SK-N-SH (cell line): ENCODE measurements at regions not wholly inside any gene's neighbourhood (a gene's known extent, or its start where the extent isn't known, plus 50 kb on each side); places are given as distances from the start of the nearest gene placed in this dataset.
A peak's percentile ranks its signal among the peaks of the same experiment; 100 is the strongest.

Experiments
- CTCF ChIA-PET: fragments of 300-600, 350-600 bp; formaldehyde crosslinking; extraction: SDS; loops from one replicate; lab custom pipeline; 2021; lab: Yijun Ruan, JAX
- POLR2A ChIA-PET: fragments of 350-600 bp; sonication (Branson Sonifier 250); formaldehyde crosslinking; extraction: SDS; loops from one replicate; lab custom pipeline; 2020; ENCODE audit warnings: antibody characterized with exemption, inconsistent platforms; lab: Yijun Ruan, JAX
- DNase-seq: peaks from one replicate; pipeline ENCODE4 v3.0.0; 2012
- H2AFZ ChIP-seq: fragments of 200-600 bp; sonication (generic); 2 replicates; pipeline ENCODE4 v1.8.1; 2016; ENCODE audit warnings: antibody characterized with exemption, mild to moderate bottlenecking, low read depth
- H3F3A ChIP-seq: fragments of 200-600 bp; sonication (generic); replicated peaks from 2 replicates; pipeline ENCODE3; 2016; ENCODE audit warnings: antibody characterized with exemption, mild to moderate bottlenecking; ENCODE audit not compliant: insufficient read depth
- H3K27ac ChIP-seq, 2 experiments: fragments of 200-500 bp in 1 of 2; fragments of 200-600 bp in 1 of 2; sonication (Bioruptor generic) in 1 of 2; sonication (generic), shearing (Covaris generic) in 1 of 2; 2 replicates each; pipeline versions ENCODE4 v1.5.1 to v1.6.1; 2014 to 2016; ENCODE audit warnings: low read depth in 2 of 2, inconsistent platforms in 1 of 2, low read length in 1 of 2, mild to moderate bottlenecking in 1 of 2, mixed read lengths in 1 of 2
- H3K27me3 ChIP-seq: fragments of 200-600 bp; sonication (generic), shearing (Covaris generic); 2 replicates; pipeline ENCODE4 v1.6.1; 2016; ENCODE audit warnings: mixed run types; ENCODE audit not compliant: insufficient read depth
- H3K36me3 ChIP-seq, 2 experiments: fragments of 200-500 bp in 1 of 2; fragments of 200-600 bp in 1 of 2; sonication (Bioruptor generic) in 1 of 2; sonication (generic) in 1 of 2; replicated peaks in 1 of 2; 2 replicates each; pipeline versions ENCODE3 to v1.5.1; 2014 to 2016; ENCODE audit warnings: low read length in 1 of 2, mild to moderate bottlenecking in 1 of 2; ENCODE audit not compliant: insufficient read depth in 2 of 2, control insufficient read depth in 1 of 2
- H3K4me1 ChIP-seq, 2 experiments: fragments of 200-500 bp in 1 of 2; fragments of 200-600 bp in 1 of 2; sonication (Bioruptor generic) in 1 of 2; sonication (generic), shearing (Covaris generic) in 1 of 2; 2 replicates each; pipeline versions ENCODE4 v1.5.1 to v1.6.1; 2014 to 2016; ENCODE audit warnings: low read depth in 1 of 2, low read length in 1 of 2, mixed run types in 1 of 2; ENCODE audit not compliant: insufficient read depth in 2 of 2, control insufficient read depth in 1 of 2
- H3K4me2 ChIP-seq: fragments of 200-600 bp; sonication (generic), shearing (Covaris generic); 2 replicates; pipeline ENCODE4 v1.6.1; 2017; ENCODE audit warnings: mixed run types
- H3K4me3 ChIP-seq, 2 experiments: fragments of 200-500 bp in 1 of 2; fragments of 200-600 bp in 1 of 2; sonication (Bioruptor generic) in 1 of 2; sonication (generic), shearing (Covaris generic) in 1 of 2; 2 replicates each; pipeline versions ENCODE4 v1.5.1 to v1.8.1; 2014 to 2016; ENCODE audit warnings: low read depth in 2 of 2, inconsistent platforms in 1 of 2, low read length in 1 of 2, mild to moderate bottlenecking in 1 of 2, mixed read lengths in 1 of 2, moderate library complexity in 1 of 2
- H3K79me2 ChIP-seq: fragments of 200-600 bp; sonication (generic); 2 replicates; pipeline ENCODE4 v1.8.1; 2017; ENCODE audit warnings: mild to moderate bottlenecking; ENCODE audit not compliant: insufficient read depth
- H3K9ac ChIP-seq: fragments of 200-600 bp; sonication (generic); 2 replicates; pipeline ENCODE4 v1.6.1; 2017; ENCODE audit warnings: mixed run types
- H3K9me2 ChIP-seq: fragments of 200-600 bp; sonication (generic); 2 replicates; pipeline ENCODE4 v1.6.1; 2017; ENCODE audit warnings: mixed run types
- H3K9me3 ChIP-seq: fragments of 200-600 bp; sonication (generic); 2 replicates; pipeline ENCODE4 v1.6.1; 2017; ENCODE audit warnings: mixed run types, mild to moderate bottlenecking, moderate library complexity
- H4K20me1 ChIP-seq: fragments of 200-600 bp; sonication (generic); 2 replicates; pipeline ENCODE4 v1.6.1; 2017; ENCODE audit warnings: mild to moderate bottlenecking, mixed run types; ENCODE audit not compliant: insufficient read depth
- EZH2phosphoT487 ChIP-seq: fragments of 200-600 bp; sonication (generic); IDR thresholded peaks from 2 replicates; pipeline ENCODE4 v1.6.1; 2017; ENCODE audit warnings: low read depth, mixed run types, mild to moderate bottlenecking, antibody characterized with exemption, moderate library complexity, borderline replicate concordance
- PBX3 ChIP-seq: IDR thresholded peaks from 2 replicates; pipeline ENCODE4; 2012
- REST ChIP-seq: IDR thresholded peaks from 2 replicates; pipeline ENCODE4 v1.6.1; 2012; ENCODE audit warnings: mild to moderate bottlenecking, low read depth, low read length, moderate library complexity
- TAF1 ChIP-seq: IDR thresholded peaks from 2 replicates; pipeline ENCODE4 v1.6.1; 2012; ENCODE audit warnings: low read depth, mild to moderate bottlenecking, low read length, moderate library complexity, borderline replicate concordance
- USF2 ChIP-seq: fragments of 150-350 bp; IDR thresholded peaks from 2 replicates; pipeline ENCODE4 v1.6.1; 2017; ENCODE audit warnings: antibody characterized with exemption, low read length, low read depth, borderline replicate concordance
- YY1 ChIP-seq: IDR thresholded peaks from 2 replicates; pipeline ENCODE4 v1.4.0; 2012; ENCODE audit warnings: low read depth, mild to moderate bottlenecking
- WGBS: methylation state at CpG from one replicate; pipeline ENCODE4 v1.1.6; 2017; ENCODE audit warnings: low lambda C conversion rate; 5-methylcytosine and 5-hydroxymethylcytosine counted together

- no peaks in the 10 kb centered on the region for H3K9me3 ChIP-seq
- no peak for DNase-seq
- H3K9me2 ChIP-seq, result no peaks in the 10 kb centered on the region
- no peaks in the 10 kb centered on the region for H3K36me3 ChIP-seq
- no peaks in the 10 kb centered on the region for H3F3A ChIP-seq
- H4K20me1 ChIP-seq, result no peaks in the 10 kb centered on the region
- H3K9ac ChIP-seq, result no peak overlapping the region
- H3K27me3 ChIP-seq, result no peaks in the 10 kb centered on the region
- no peak overlapping the region for H3K4me2 ChIP-seq
- TF ChIP-seq USF2, result no peak
- no peak for TF ChIP-seq TAF1
- POLR2A ChIA-PET, result no interaction called here
- no peaks in the 10 kb centered on the region for H3K79me2 ChIP-seq
- no peak overlapping the region for H3K4me3 ChIP-seq
- H2AFZ ChIP-seq, result no peak overlapping the region
- H3K27ac ChIP-seq, result no peak overlapping the region
- no peaks in the 10 kb centered on the region; a peak in 1 of 4 replicates for H3K4me1 ChIP-seq
- CTCF ChIA-PET, result no interaction called here
These were observed 472.5 kb upstream of the SEMA3D start for GRCh38 chr7:85659364-85659763.

- TF ChIP-seq YY1 (no peak), PBX3 (no peak), EZH2phosphoT487 (no peak), REST (no peak)
- Histone ChIP-seq H3F3A (no peaks in the 10 kb centered on the region), H3K9me3 (no peaks in the 10 kb centered on the region), H3K27me3 (no peaks in the 10 kb centered on the region), H2AFZ (peak overlapping the region; percentile 51; the same call in 1 of the 2 replicates), H3K9ac (no peak overlapping the region), H3K4me1 (no peaks in the 10 kb centered on the region), H3K4me2 (no peak overlapping the region), H3K4me3 (peak overlapping the region in 1 of 2 experiments; percentile 21; a peak in 1 of 4 replicates), H3K9me2 (no peaks in the 10 kb centered on the region; the same call in 1 of the 2 replicates), H3K36me3 (no peaks in the 10 kb centered on the region), H3K27ac (no peak overlapping the region), H4K20me1 (no peaks in the 10 kb centered on the region), H3K79me2 (no peaks in the 10 kb centered on the region)
- WGBS, result 39% methylated on average over 5 of the region's 5 CpGs
- ChIA-PET POLR2A (no interaction called here), CTCF (interaction anchor here (1.5 kb wide), 1 partner anchor 469 kb away, joined by 3 read pairs; the partner anchor contains the start of gene SEMA3D)
- no peak for DNase-seq
These were observed 468.4 kb upstream of the SEMA3D start for GRCh38 chr7:85655252-85655651.
